ENCODE measurements at regions not wholly inside any gene's neighbourhood (a gene's known extent, or its start where the extent isn't known, plus 50 kb on each side); places are given as distances from the start of the nearest gene placed in this dataset.

DNA sequence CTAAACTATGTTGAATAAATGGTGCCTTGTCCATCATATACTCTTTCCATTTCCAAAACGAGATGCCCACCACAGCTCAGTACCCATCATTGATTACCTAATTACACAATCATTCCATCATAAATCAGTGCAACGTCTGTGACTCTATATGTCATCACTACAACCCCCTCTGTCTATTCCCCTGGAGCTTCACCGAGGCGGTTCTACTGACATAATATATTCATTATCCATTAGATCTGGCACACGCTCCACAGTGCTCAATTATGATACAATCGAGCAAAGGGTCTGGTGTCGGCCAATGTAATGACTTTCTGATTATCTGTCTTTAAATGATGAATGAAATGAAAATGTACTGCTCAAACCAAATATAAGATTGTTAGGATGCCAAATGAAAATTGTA is 1737.7 kb upstream of the WWC1 start:
- Histone ChIP-seq H3K27ac (ENCODE audit: low read depth, low read length) (no peak overlapping the region), H3K4me3 (ENCODE audit: low read depth in 1 of 5, low read length in 5 of 5) (no peak overlapping the region), H3K9ac (ENCODE audit: low read length in 5 of 5) (no peak overlapping the region), H3K4me1 (ENCODE audit: control insufficient read depth in 5 of 5, insufficient read depth in 5 of 5, low read length in 5 of 5) (no peaks in the 10 kb centered on the region), H3K27me3 (ENCODE audit: control insufficient read depth in 5 of 5, insufficient read depth in 4 of 5, low read length in 5 of 5) (no peaks in the 10 kb centered on the region), H3K36me3 (ENCODE audit: control insufficient read depth in 5 of 5, insufficient read depth in 5 of 5, low read length in 5 of 5) (no peaks in the 10 kb centered on the region), H3K9me3 (ENCODE audit: control insufficient read depth in 5 of 5, low read length in 5 of 5) (peaks cover 0 to 4% (median 2%) of the 10 kb centered on the region in 5 donors)

- Histone ChIP-seq H3K27me3 (ENCODE audit: control insufficient read depth in 5 of 5, insufficient read depth in 4 of 5, low read length in 5 of 5) (no peaks in the 10 kb centered on the region), H3K27ac (ENCODE audit: low read depth, low read length) (no peak overlapping the region)
Observed at GRCh38 chr5:166561759-166562158, 1729.7 kb upstream of the WWC1 start.

DNA sequence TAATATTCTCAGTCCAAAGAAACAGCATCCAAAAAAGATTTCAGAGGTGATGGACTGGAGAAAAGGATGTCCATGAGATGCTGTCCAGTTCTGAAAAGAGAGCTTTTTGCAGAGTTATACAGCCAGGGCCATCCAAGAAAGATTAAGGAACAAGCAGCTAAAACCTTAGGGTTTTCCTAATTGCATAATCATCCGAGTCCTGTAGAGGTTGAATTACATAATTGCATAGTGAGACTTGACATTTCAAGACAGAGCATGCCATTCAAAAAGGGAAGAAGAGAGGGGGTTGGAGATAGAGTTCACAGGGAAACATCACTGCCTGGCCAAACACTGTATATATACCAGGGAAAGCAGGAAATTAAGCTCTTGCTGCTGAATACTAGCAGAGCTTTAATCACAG is 1729.2 kb upstream of the WWC1 start:
- no peak overlapping the region for H3K4me3 ChIP-seq (ENCODE audit: low read depth in 1 of 5, low read length in 5 of 5)
- H3K27me3 ChIP-seq (ENCODE audit: control insufficient read depth in 5 of 5, insufficient read depth in 4 of 5, low read length in 5 of 5) = no peaks in the 10 kb centered on the region
- H3K9ac ChIP-seq (ENCODE audit: low read length in 5 of 5) = no peak overlapping the region
- H3K9me3 ChIP-seq (ENCODE audit: control insufficient read depth in 5 of 5, low read length in 5 of 5) = peaks cover 0 to 14% (median 9%) of the 10 kb centered on the region in 5 donors
- H3K27ac ChIP-seq (ENCODE audit: low read depth, low read length) = no peak overlapping the region
- peaks cover 0 to 7% (median 0%) of the 10 kb centered on the region in 5 donors for H3K4me1 ChIP-seq (ENCODE audit: control insufficient read depth in 5 of 5, insufficient read depth in 5 of 5, low read length in 5 of 5)
- no peaks in the 10 kb centered on the region for H3K36me3 ChIP-seq (ENCODE audit: control insufficient read depth in 5 of 5, insufficient read depth in 5 of 5, low read length in 5 of 5)

More at GRCh38 chr5:166561759-166562158, 1729.7 kb upstream of the WWC1 start:
- H3K36me3 ChIP-seq (ENCODE audit: control insufficient read depth in 5 of 5, insufficient read depth in 5 of 5, low read length in 5 of 5) = no peaks in the 10 kb centered on the region
- peaks cover 0 to 7% (median 0%) of the 10 kb centered on the region in 5 donors for H3K4me1 ChIP-seq (ENCODE audit: control insufficient read depth in 5 of 5, insufficient read depth in 5 of 5, low read length in 5 of 5)
- H3K4me3 ChIP-seq (ENCODE audit: low read depth in 1 of 5, low read length in 5 of 5) = no peak overlapping the region
- H3K9me3 ChIP-seq (ENCODE audit: control insufficient read depth in 5 of 5, low read length in 5 of 5) = peaks cover 0 to 14% (median 9%) of the 10 kb centered on the region in 5 donors
- no peak overlapping the region for H3K9ac ChIP-seq (ENCODE audit: low read length in 5 of 5)

GRCh38 chr5:166566725-166567124 is 1724.7 kb upstream of the WWC1 start:
- Histone ChIP-seq H3K4me1 (ENCODE audit: control insufficient read depth in 5 of 5, insufficient read depth in 5 of 5, low read length in 5 of 5) (peaks cover 0 to 7% (median 0%) of the 10 kb centered on the region in 5 donors), H3K27ac (ENCODE audit: low read depth, low read length) (no peak overlapping the region), H3K36me3 (ENCODE audit: control insufficient read depth in 5 of 5, insufficient read depth in 5 of 5, low read length in 5 of 5) (no peaks in the 10 kb centered on the region), H3K9ac (ENCODE audit: low read length in 5 of 5) (no peak overlapping the region), H3K9me3 (ENCODE audit: control insufficient read depth in 5 of 5, low read length in 5 of 5) (no peaks in the 10 kb centered on the region), H3K27me3 (ENCODE audit: control insufficient read depth in 5 of 5, insufficient read depth in 4 of 5, low read length in 5 of 5) (no peaks in the 10 kb centered on the region), H3K4me3 (ENCODE audit: low read depth in 1 of 5, low read length in 5 of 5) (no peak overlapping the region)

GRCh38 chr5:166570865-166571264 is 1720.6 kb upstream of the WWC1 start:
- H3K27ac ChIP-seq (ENCODE audit: low read depth, low read length) = no peak overlapping the region
- no peaks in the 10 kb centered on the region for H3K4me1 ChIP-seq (ENCODE audit: control insufficient read depth in 5 of 5, insufficient read depth in 5 of 5, low read length in 5 of 5)
- peaks cover 0 to 6% (median 0%) of the 10 kb centered on the region in 5 donors for H3K9me3 ChIP-seq (ENCODE audit: control insufficient read depth in 5 of 5, low read length in 5 of 5)
- H3K4me3 ChIP-seq (ENCODE audit: low read depth in 1 of 5, low read length in 5 of 5) = no peak overlapping the region
- H3K27me3 ChIP-seq (ENCODE audit: control insufficient read depth in 5 of 5, insufficient read depth in 4 of 5, low read length in 5 of 5) = no peaks in the 10 kb centered on the region
- no peaks in the 10 kb centered on the region for H3K36me3 ChIP-seq (ENCODE audit: control insufficient read depth in 5 of 5, insufficient read depth in 5 of 5, low read length in 5 of 5)
- no peak overlapping the region for H3K9ac ChIP-seq (ENCODE audit: low read length in 5 of 5)

DNA sequence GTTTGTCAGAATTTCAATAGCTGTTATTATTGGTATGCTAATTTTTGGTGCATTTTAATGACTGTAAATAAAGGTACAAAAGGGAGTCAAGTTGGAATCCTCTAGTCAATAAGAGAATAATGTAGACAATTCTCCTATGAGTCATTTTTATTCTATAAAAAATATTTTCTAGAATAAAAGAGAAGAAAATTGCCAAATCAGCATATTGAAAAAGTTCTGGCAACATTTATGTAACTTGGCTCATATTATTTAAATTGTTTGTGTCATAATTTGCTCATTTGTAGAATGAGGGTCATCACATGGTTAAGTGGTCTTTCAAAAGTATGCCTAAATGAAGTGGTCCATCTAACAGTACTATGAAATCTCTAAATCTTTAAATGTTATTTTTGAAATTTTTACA is 1719.8 kb upstream of the WWC1 start:
- Histone ChIP-seq H3K4me1 (ENCODE audit: control insufficient read depth in 5 of 5, insufficient read depth in 5 of 5, low read length in 5 of 5) (no peaks in the 10 kb centered on the region), H3K9me3 (ENCODE audit: control insufficient read depth in 5 of 5, low read length in 5 of 5) (peaks cover 0 to 6% (median 0%) of the 10 kb centered on the region in 5 donors), H3K4me3 (ENCODE audit: low read depth in 1 of 5, low read length in 5 of 5) (no peak overlapping the region), H3K27ac (ENCODE audit: low read depth, low read length) (no peak overlapping the region), H3K36me3 (ENCODE audit: control insufficient read depth in 5 of 5, insufficient read depth in 5 of 5, low read length in 5 of 5) (no peaks in the 10 kb centered on the region), H3K9ac (ENCODE audit: low read length in 5 of 5) (no peak overlapping the region), H3K27me3 (ENCODE audit: control insufficient read depth in 5 of 5, insufficient read depth in 4 of 5, low read length in 5 of 5) (no peaks in the 10 kb centered on the region)

GRCh38 chr5:166576323-166576722 is 1715.1 kb upstream of the WWC1 start:
- Histone ChIP-seq H3K9ac (ENCODE audit: low read length in 5 of 5) (no peak overlapping the region), H3K36me3 (ENCODE audit: control insufficient read depth in 5 of 5, insufficient read depth in 5 of 5, low read length in 5 of 5) (no peaks in the 10 kb centered on the region), H3K9me3 (ENCODE audit: control insufficient read depth in 5 of 5, low read length in 5 of 5) (peaks cover 0 to 6% (median 0%) of the 10 kb centered on the region in 5 donors), H3K4me1 (ENCODE audit: control insufficient read depth in 5 of 5, insufficient read depth in 5 of 5, low read length in 5 of 5) (no peaks in the 10 kb centered on the region), H3K27me3 (ENCODE audit: control insufficient read depth in 5 of 5, insufficient read depth in 4 of 5, low read length in 5 of 5) (no peaks in the 10 kb centered on the region), H3K4me3 (ENCODE audit: low read depth in 1 of 5, low read length in 5 of 5) (no peak overlapping the region), H3K27ac (ENCODE audit: low read depth, low read length) (no peak overlapping the region)

DNA sequence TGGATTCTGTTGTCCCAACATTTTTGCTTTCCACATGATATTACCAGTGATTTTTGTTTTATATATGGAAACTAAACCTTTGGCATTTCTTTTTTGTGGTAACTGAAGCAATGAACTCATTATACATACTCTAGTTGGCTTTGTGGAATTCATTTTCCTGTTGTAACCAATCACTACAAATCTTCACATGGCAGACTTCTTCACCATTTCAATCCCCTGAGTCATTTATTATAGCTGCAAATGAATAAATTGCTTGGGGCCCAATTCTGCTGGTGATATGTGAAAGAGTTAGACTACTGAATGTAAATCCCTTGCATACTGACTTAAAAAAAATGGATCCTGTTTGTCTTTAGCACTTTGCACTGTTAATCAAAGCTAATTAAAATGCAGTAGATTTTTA is 1709.6 kb upstream of the WWC1 start:
- no peak overlapping the region for H3K4me3 ChIP-seq (ENCODE audit: low read depth in 1 of 5, low read length in 5 of 5)
- no peaks in the 10 kb centered on the region for H3K4me1 ChIP-seq (ENCODE audit: control insufficient read depth in 5 of 5, insufficient read depth in 5 of 5, low read length in 5 of 5)
- no peaks in the 10 kb centered on the region for H3K9me3 ChIP-seq (ENCODE audit: control insufficient read depth in 5 of 5, low read length in 5 of 5)
- H3K9ac ChIP-seq (ENCODE audit: low read length in 5 of 5) = no peak overlapping the region
- H3K36me3 ChIP-seq (ENCODE audit: control insufficient read depth in 5 of 5, insufficient read depth in 5 of 5, low read length in 5 of 5) = no peaks in the 10 kb centered on the region
- no peaks in the 10 kb centered on the region for H3K27me3 ChIP-seq (ENCODE audit: control insufficient read depth in 5 of 5, insufficient read depth in 4 of 5, low read length in 5 of 5)
- no peak overlapping the region for H3K27ac ChIP-seq (ENCODE audit: low read depth, low read length)

DNA sequence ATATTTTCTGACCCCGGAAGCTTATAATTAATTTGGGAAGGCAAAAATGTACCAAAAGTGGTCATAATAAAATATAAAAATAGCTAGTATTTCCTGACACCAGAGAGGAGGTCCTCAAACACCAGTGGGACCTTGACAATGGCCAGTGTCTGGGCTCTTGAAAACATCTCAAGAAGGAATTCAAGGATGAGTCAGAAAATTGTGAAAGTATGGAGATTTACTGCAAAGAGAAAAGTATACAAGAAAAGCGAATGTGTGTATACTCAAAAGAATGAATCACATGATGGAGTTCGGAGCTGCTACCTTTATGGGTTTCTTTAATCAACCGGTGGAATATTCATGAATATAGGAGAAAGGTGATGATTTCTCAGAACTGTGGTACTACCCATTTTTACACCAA is 1709.0 kb upstream of the WWC1 start:
- no peak overlapping the region for H3K4me3 ChIP-seq (ENCODE audit: low read depth in 1 of 5, low read length in 5 of 5)
- H3K27ac ChIP-seq (ENCODE audit: low read depth, low read length) = no peak overlapping the region
- no peaks in the 10 kb centered on the region for H3K4me1 ChIP-seq (ENCODE audit: control insufficient read depth in 5 of 5, insufficient read depth in 5 of 5, low read length in 5 of 5)
- no peaks in the 10 kb centered on the region for H3K9me3 ChIP-seq (ENCODE audit: control insufficient read depth in 5 of 5, low read length in 5 of 5)
- no peaks in the 10 kb centered on the region for H3K36me3 ChIP-seq (ENCODE audit: control insufficient read depth in 5 of 5, insufficient read depth in 5 of 5, low read length in 5 of 5)
- no peak overlapping the region for H3K9ac ChIP-seq (ENCODE audit: low read length in 5 of 5)
- H3K27me3 ChIP-seq (ENCODE audit: control insufficient read depth in 5 of 5, insufficient read depth in 4 of 5, low read length in 5 of 5) = no peaks in the 10 kb centered on the region

DNA sequence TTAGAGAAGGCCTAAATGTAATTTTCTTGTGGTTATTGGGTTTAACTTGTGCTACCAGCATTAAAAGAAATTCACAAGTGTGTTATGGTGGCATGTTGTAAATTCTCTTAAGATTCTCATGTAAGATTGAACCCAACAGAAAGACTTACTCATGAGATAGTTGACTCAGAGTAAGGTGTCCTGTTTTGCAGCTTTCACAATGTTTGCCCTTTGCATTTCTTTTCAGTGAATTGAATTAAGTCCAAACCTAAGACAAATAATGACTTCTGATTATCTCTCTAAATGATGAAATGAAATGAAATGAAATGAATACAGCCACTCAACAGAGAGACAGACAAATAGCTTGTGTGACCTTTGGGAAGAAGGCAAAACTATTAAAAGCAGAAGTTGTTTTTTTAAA is 1696.9 kb upstream of the WWC1 start:
- Histone ChIP-seq H3K36me3 (ENCODE audit: control insufficient read depth in 5 of 5, insufficient read depth in 5 of 5, low read length in 5 of 5) (no peaks in the 10 kb centered on the region), H3K4me1 (ENCODE audit: control insufficient read depth in 5 of 5, insufficient read depth in 5 of 5, low read length in 5 of 5) (no peaks in the 10 kb centered on the region), H3K27ac (ENCODE audit: low read depth, low read length) (no peak overlapping the region), H3K4me3 (ENCODE audit: low read depth in 1 of 5, low read length in 5 of 5) (no peak overlapping the region), H3K9me3 (ENCODE audit: control insufficient read depth in 5 of 5, low read length in 5 of 5) (no peaks in the 10 kb centered on the region), H3K9ac (ENCODE audit: low read length in 5 of 5) (no peak overlapping the region), H3K27me3 (ENCODE audit: control insufficient read depth in 5 of 5, insufficient read depth in 4 of 5, low read length in 5 of 5) (no peaks in the 10 kb centered on the region)

All from subcutaneous abdominal adipose tissue (tissue), 5 donors.